ENCODE measurements at regions not wholly inside any gene's neighbourhood (a gene's known extent, or its start where the extent isn't known, plus 50 kb on each side); places are given as distances from the start of the nearest gene placed in this dataset.
"Not testable (repeated sequence)": the region's sequence is repeated elsewhere in the genome, so short reads cannot be mapped to it uniquely, and the experiment has no call there.

GRCh38 chr6:115835314-115835713 is 225.4 kb downstream of the FRK start:
- intact Hi-C loops (cut with micrococcal nuclease; ENCODE audit: unreplicated experiment), result no loop called here
- BruUV-seq (replicated peaks), result no TSS peak
- no peaks in the 10 kb centered on the region for H3K9me3 ChIP-seq (ENCODE audit: low read depth, low read length, poor library complexity, severe bottlenecking)
- no peaks in the 10 kb centered on the region for H3K27me3 ChIP-seq (replicated peaks; ENCODE audit: insufficient read depth, low read depth, low read length, poor library complexity)
- H3K36me3 ChIP-seq (ENCODE audit: insufficient read depth, low read length, poor library complexity, severe bottlenecking), result no peaks in the 10 kb centered on the region
- TF ChIP-seq EZH2 (IDR thresholded peaks at IDR 0.05; ENCODE audit: borderline replicate concordance, low read depth, low read length, poor library complexity, severe bottlenecking) (no peak), CTCF (conservative IDR thresholded peaks at IDR 0.05; ENCODE audit: low read depth, low read length) (no peak)
- H3K4me1 ChIP-seq (ENCODE audit: insufficient read depth, low read length, poor library complexity, severe bottlenecking), result no peaks in the 10 kb centered on the region
- H3K4me3 ChIP-seq (ENCODE audit: low read depth, low read length, poor library complexity, severe bottlenecking), result no peak overlapping the region
- H3K27ac ChIP-seq (ENCODE audit: low read depth, low read length, poor library complexity, severe bottlenecking), result no peak overlapping the region
- ChIA-PET CTCF (no interaction called here), POLR2A (ENCODE audit: low non-redundant PET) (interaction anchor here (0.7 kb wide), 1 partner anchor 96 kb away, joined by 3 read pairs; no protein-coding TSS in a partner anchor)
- DNase-seq (ENCODE audit: low spot score), result no peak

GRCh38 chr6:115834542-115834941 is 226.1 kb downstream of the FRK start:
- intact Hi-C loops (cut with micrococcal nuclease; ENCODE audit: unreplicated experiment); H3K27ac ChIP-seq (ENCODE audit: low read depth, low read length, poor library complexity, severe bottlenecking); CTCF ChIA-PET; DNase-seq (ENCODE audit: low spot score); H3K27me3 ChIP-seq (replicated peaks; ENCODE audit: insufficient read depth, low read depth, low read length, poor library complexity); BruUV-seq (replicated peaks); H3K4me1 ChIP-seq (ENCODE audit: insufficient read depth, low read length, poor library complexity, severe bottlenecking); H3K4me3 ChIP-seq (ENCODE audit: low read depth, low read length, poor library complexity, severe bottlenecking); H3K36me3 ChIP-seq (ENCODE audit: insufficient read depth, low read length, poor library complexity, severe bottlenecking); H3K9me3 ChIP-seq (ENCODE audit: low read depth, low read length, poor library complexity, severe bottlenecking): not testable (repeated sequence)
- POLR2A ChIA-PET (ENCODE audit: low non-redundant PET), result interaction anchor here (0.7 kb wide), 1 partner anchor 95 kb away, joined by 3 read pairs; no protein-coding TSS in a partner anchor

DNA sequence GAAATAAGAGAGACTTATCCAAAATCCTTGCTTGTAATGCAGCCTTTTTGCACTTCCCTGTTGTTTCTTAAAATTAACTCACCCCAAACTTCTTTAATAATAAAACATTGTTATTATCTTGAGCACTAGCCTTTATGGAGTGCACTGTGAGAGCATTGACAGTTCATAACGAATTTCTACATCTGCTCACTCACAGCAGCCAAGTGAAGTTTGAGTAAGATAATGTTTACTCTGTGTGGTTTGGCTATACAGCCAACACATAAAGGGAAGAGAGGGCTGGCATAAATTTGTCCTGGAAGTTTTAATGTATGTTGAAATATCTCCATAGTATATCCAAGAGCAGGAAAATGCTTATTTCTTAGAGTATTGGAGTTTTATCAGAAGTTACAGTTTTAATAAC is 227.9 kb downstream of the FRK start:
- Histone ChIP-seq H3K4me3 (ENCODE audit: low read depth, low read length, poor library complexity, severe bottlenecking) (no peak overlapping the region), H3K27me3 (replicated peaks; ENCODE audit: insufficient read depth, low read depth, low read length, poor library complexity) (no peaks in the 10 kb centered on the region), H3K4me1 (ENCODE audit: insufficient read depth, low read length, poor library complexity, severe bottlenecking) (no peaks in the 10 kb centered on the region), H3K9me3 (ENCODE audit: low read depth, low read length, poor library complexity, severe bottlenecking) (no peaks in the 10 kb centered on the region), H3K36me3 (ENCODE audit: insufficient read depth, low read length, poor library complexity, severe bottlenecking) (no peaks in the 10 kb centered on the region), H3K27ac (ENCODE audit: low read depth, low read length, poor library complexity, severe bottlenecking) (no peak overlapping the region)
- DNase-seq (ENCODE audit: low spot score), result no peak
- BruUV-seq (replicated peaks), result no TSS peak
- TF ChIP-seq EZH2 (IDR thresholded peaks at IDR 0.05; ENCODE audit: borderline replicate concordance, low read depth, low read length, poor library complexity, severe bottlenecking) (no peak), CTCF (conservative IDR thresholded peaks at IDR 0.05; ENCODE audit: low read depth, low read length) (no peak)
- POLR2A ChIA-PET (ENCODE audit: low non-redundant PET), result no interaction called here
- CTCF ChIA-PET, result no interaction called here
- intact Hi-C loops (cut with micrococcal nuclease; ENCODE audit: unreplicated experiment), result no loop called here

GRCh38 chr6:115832186-115832585 is 228.5 kb downstream of the FRK start:
- Histone ChIP-seq H3K9me3 (ENCODE audit: low read depth, low read length, poor library complexity, severe bottlenecking) (no peaks in the 10 kb centered on the region), H3K27ac (ENCODE audit: low read depth, low read length, poor library complexity, severe bottlenecking) (no peak overlapping the region), H3K36me3 (ENCODE audit: insufficient read depth, low read length, poor library complexity, severe bottlenecking) (no peaks in the 10 kb centered on the region), H3K4me3 (ENCODE audit: low read depth, low read length, poor library complexity, severe bottlenecking) (no peak overlapping the region), H3K27me3 (replicated peaks; ENCODE audit: insufficient read depth, low read depth, low read length, poor library complexity) (no peaks in the 10 kb centered on the region), H3K4me1 (ENCODE audit: insufficient read depth, low read length, poor library complexity, severe bottlenecking) (no peaks in the 10 kb centered on the region)
- intact Hi-C loops (cut with micrococcal nuclease; ENCODE audit: unreplicated experiment), result no loop called here
- ChIA-PET CTCF (no interaction called here), POLR2A (ENCODE audit: low non-redundant PET) (no interaction called here)
- no peak for DNase-seq (ENCODE audit: low spot score)
- TF ChIP-seq CTCF (conservative IDR thresholded peaks at IDR 0.05; ENCODE audit: low read depth, low read length), result no peak
- no peak for TF ChIP-seq EZH2 (IDR thresholded peaks at IDR 0.05; ENCODE audit: borderline replicate concordance, low read depth, low read length, poor library complexity, severe bottlenecking)
- no TSS peak for BruUV-seq (replicated peaks)

Data from A673 (cell line).